AG09319 (cell line): ENCODE measurements at regions not wholly inside any gene's neighbourhood (a gene's known extent, or its start where the extent isn't known, plus 50 kb on each side); places are given as distances from the start of the nearest gene placed in this dataset.

Experiments
- DNase-seq: peaks from one replicate; pipeline ENCODE4 v3.0.0-alpha.2; 2010; ENCODE audit warnings: low read depth; ENCODE audit errors: extremely low read depth
- TF ChIP-seq, protein P1 (sequence below): IDR thresholded peaks from 2 replicates; pipeline ENCODE4 v1.5.1; 2011; ENCODE audit warnings: low read depth, mild to moderate bottlenecking, inconsistent platforms, low read length, moderate library complexity

DNA sequence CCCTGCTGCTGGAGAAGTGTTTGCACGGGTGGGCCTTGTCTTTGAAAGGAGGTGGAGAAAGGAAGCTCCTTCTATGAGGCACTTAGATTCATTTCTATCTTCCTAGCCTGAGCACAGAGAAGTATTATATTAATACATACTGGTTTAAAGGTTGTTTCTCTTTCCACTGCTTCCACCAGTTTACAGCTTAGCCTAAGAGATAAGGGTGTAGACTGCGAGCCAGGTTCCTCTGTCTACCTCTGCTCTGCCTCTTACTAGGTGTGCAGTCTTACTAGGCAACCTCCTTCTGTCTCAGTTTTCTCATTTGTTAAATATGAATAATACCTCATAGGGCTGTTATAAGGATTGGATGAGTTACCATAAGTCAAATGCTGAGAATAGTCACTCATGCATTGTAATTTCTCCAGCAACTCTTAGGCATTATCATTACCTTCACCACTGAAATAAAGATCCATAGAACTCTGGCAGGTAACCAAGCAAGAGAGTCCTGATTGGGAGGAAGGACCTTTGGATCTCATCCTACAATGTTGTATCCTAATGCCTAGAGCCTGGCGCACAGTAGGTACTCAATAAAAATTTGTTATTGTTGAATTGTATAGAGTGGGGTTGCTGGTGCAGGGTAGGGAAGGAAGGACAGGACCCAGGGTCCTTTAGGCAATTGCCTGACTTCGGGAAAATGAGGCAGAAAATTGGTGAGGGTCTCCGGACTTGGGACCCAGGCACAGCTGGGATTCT is 95.1 kb downstream of the TBX19 start:
- TF ChIP-seq, protein P1, sequence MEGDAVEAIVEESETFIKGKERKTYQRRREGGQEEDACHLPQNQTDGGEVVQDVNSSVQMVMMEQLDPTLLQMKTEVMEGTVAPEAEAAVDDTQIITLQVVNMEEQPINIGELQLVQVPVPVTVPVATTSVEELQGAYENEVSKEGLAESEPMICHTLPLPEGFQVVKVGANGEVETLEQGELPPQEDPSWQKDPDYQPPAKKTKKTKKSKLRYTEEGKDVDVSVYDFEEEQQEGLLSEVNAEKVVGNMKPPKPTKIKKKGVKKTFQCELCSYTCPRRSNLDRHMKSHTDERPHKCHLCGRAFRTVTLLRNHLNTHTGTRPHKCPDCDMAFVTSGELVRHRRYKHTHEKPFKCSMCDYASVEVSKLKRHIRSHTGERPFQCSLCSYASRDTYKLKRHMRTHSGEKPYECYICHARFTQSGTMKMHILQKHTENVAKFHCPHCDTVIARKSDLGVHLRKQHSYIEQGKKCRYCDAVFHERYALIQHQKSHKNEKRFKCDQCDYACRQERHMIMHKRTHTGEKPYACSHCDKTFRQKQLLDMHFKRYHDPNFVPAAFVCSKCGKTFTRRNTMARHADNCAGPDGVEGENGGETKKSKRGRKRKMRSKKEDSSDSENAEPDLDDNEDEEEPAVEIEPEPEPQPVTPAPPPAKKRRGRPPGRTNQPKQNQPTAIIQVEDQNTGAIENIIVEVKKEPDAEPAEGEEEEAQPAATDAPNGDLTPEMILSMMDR: no peak
- DNase-seq: no peak

DNA sequence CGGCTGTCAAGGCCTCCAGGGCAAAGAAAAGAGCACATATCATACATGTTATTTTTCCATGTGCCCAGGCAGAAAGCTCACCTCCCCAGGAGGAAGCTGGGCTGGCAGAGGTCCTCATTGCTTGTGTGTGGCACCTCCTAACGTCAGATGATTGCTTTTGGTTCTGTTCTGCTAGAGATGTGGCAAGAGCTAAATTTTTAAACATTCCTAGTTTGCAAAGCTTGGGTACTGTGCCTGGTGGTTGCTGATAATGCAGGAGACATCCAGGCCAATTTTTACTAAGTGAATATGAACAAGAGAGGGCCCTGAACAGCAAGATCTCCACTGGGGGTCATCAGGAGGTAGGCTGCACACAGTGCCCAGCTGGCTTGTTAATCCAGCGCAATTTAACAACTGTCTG is 93.9 kb downstream of the TBX19 start:
- TF ChIP-seq, protein P1: no peak
- no peak for DNase-seq

DNA sequence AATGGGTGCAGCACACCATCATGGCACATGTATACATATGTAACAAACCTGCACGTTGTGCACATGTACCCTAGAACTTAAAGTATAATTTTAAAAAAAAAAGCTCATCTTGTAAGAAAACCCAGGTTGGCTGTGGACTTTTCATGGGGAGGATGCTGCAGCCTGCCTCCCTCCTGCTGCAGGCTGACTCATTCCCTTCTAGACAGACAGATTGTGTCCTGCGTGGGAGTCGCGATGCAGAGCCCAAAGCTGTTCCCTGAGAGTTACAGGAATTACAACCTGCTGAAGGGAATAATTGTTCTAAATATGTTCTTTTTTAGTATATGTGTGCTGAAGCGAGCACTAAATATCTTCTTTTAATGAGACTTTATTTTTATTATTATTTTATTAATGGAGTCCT is 93.2 kb downstream of the TBX19 start:
- no peak for DNase-seq
- TF ChIP-seq, protein P1: no peak

DNA sequence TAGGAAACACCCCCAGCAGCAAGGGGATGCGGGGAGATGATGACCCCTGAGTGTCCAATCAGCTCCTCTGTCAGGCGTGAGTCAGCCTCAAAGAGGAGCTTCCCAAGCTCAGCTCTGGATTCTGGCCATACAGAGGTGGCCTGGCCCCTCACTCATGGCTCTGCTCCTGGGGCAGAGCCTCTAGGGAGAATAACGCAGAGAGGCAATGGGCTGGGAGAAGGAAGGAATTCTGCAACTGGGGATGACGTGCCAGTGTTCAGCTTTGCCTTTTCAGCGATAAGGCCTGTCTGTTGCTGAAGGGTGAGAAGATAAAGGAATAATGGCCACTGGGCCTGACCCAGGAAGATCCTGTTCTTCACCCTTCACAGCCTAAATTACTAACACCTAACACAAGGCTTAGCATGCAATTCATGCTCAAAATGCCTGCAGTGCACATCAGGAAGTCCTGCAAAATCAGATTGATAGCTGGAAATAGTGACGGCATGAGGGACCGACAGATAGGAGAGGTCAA is 92.2 kb downstream of the TBX19 start:
- DNase-seq: no peak
- TF ChIP-seq, protein P1: no peak

DNA sequence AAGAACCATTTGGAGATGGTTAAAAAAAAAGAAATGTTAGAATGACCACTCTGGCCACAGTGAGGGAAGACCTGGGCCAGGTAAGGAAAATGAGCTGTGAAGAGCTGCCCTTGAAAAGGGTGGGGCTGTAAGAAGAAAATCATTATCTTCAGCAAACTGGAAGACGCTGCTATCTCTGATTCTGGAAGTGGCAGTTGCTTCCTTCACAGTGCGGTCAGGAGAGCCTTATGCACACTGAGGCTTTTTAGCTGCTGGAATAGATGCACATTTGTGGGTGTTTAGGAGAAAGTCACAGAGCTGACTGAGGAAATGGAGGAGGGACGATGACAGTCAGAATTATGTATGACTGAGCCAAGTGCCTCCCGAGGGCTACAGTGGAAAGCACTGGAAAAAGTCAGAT is 91.6 kb downstream of the TBX19 start:
- TF ChIP-seq, protein P1: no peak

DNA sequence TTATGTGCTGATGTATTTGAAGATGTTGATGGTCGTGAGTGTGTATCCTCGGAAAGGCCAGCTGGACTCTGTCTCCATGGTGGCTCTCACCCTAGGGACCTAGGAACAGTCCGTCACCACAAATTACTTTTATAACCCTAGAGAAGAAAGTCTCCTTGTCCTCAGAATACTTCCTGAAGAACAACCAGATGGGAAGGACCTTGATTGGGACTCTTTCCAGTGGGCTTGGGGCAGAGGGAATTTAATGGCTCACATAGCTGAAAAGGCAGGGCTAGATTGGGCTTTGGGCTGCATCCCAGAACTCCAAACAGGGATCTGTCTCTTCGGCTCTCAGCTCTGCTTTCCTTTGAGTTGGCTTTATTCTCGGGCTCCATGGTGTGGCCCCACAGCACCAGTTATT is 90.8 kb downstream of the TBX19 start:
- DNase-seq: no peak
- TF ChIP-seq, protein P1: no peak

More for the DNA sequence above, 91.6 kb downstream of the TBX19 start:
- no peak for DNase-seq

DNA sequence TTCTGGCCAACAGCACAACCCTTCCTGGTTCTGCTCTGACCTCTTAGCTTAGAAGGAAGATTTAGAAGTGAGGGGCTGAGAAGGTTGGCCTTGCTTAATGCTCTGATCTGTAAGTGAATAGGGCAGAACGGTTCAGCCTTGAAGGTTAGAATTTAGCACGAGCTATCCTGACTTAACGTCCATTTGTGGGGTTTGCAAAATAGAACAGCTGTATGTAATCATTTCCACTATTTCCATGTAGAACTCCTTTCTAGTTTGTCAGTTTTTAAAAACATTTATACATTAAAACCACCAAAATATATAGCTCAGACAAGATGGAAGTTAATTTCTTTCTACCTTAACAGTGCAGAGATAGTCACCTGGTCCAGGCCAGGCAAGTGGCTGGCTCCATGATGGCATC is 89.9 kb downstream of the TBX19 start:
- TF ChIP-seq, protein P1: no peak
- no peak for DNase-seq
